ENCODE measurements at regions not wholly inside any gene's neighbourhood (a gene's known extent, or its start where the extent isn't known, plus 50 kb on each side); places are given as distances from the start of the nearest gene placed in this dataset.

DNA sequence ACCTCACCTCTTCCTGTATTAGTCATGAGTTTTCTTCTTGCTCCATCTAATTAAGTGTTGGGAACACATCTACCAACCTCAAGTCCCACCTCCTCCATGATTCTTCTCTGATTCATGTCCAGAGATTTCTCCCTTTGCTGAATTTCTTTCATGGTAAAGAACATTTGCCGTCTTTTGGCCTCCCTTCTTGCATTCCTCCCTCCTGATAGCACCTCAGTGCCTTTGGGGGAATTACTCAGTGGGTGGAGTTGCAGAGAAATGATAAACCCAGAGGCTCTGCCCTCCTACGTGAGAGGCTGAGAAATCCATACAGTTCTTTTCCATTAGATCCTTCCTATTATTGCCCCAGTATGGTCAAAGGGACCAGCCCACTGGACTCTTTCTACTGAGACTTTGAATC lies 651.9 kb downstream of the SLC4A3 start:
- peak; percentile 80 for DNase-seq (ENCODE audit: low read depth)
- in situ Hi-C loops (cut with HindIII; ENCODE audit: low pct_unique_long_range_greater_than_20kb, low sequenced_read_pairs), result no loop called here

DNA sequence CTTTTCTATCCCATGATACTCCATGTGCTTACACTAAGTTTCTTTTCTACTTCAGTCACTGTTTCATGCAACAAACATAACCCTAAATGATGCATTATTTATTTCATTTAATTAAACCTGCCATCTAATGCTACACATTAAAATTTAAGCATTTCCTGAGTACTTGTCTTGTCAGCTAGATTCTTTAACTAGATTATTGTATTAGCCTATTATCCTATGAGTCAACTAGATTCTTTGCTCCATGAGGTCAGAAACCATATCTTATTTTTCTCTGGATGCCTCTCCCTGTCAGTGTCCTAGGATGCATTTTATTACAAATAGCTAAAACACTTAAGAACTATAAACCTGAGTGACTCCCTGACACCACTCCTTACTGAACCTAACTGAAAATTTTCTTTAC lies 652.4 kb downstream of the SLC4A3 start:
- in situ Hi-C loops (cut with HindIII; ENCODE audit: low pct_unique_long_range_greater_than_20kb, low sequenced_read_pairs), result no loop called here
- peak; percentile 28 for DNase-seq (ENCODE audit: low read depth)

DNA sequence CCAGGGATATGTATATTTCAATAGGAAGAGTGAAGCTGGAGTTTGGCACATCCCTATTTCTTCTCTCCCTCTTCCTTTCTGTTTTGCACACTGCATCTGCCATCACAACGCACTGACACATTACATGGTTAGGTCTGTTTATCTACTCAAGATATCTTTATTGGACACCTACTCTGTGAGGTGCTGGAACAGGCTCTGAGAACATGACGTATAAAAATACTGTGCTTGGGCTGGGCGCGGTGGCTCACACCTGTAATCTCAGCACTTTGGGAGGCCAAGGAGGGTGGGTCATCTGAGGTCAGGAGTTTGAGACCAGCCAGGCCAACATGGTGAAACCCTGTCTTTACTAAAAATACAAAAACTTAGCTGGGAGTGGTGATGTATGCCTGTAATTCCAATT lies 653.3 kb downstream of the SLC4A3 start:
- in situ Hi-C loops (cut with HindIII; ENCODE audit: low pct_unique_long_range_greater_than_20kb, low sequenced_read_pairs), result no loop called here
- DNase-seq (ENCODE audit: low read depth), result no peak

DNA sequence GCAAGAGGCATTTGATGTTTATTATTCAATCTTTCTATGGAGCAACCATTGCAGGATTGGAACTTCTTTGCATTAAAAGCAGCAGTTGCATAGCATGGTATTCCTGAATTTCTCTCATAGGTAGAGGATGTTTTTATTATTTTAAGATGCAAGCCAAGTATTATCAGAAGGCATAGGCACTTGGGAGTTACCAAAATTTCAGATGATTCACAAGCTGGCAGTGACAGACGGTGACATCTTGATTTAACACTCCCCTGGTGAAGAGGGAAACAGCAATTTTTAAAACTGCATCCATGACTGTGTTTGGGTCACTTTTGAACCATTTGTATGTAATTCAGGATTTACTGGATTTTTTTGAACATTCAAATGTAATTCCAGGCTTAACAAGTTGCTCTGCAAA lies 654.3 kb downstream of the SLC4A3 start:
- DNase-seq (ENCODE audit: low read depth), result no peak
- in situ Hi-C loops (cut with HindIII; ENCODE audit: low pct_unique_long_range_greater_than_20kb, low sequenced_read_pairs), result no loop called here

DNA sequence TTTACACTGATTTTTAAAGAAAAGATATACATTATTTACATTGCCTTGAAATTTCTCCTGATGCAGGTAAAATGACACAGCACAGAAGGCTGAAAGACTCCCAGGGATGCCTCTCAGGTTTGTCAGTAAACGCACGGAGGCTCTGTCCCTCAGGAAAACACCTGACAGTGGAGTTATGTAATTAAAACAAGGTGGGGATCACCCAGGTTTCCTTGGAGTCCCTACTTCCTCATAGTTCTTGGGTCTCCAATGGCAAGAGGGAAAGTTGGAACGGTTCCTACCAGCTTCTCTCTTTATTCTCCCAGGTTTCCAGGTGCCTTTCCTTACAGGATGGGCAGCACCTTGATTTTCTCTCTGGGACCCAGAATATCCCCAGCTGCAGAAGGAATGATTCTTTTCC lies 654.8 kb downstream of the SLC4A3 start:
- DNase-seq (ENCODE audit: low read depth), result no peak
- in situ Hi-C loops (cut with HindIII; ENCODE audit: low pct_unique_long_range_greater_than_20kb, low sequenced_read_pairs), result no loop called here

DNA sequence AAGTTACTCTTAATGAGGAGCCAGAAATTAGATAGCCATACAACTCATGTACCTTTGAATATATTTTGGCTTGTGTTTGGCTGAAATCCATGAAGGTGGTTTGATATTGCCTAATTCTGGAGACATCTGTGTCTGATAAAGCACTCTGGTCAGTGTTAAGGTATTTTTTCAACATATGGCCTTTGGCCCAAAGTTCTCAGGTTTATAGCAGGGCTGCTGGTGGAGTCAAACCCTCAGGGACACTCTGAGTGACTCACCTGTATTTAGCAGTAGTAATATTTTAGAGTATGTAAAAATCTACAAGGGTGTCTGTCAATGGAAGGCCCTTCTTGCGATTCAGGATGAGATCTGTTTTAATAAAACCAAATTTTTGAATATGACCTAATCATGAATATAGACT lies 666.5 kb downstream of the SLC4A3 start:
- in situ Hi-C loops (cut with HindIII; ENCODE audit: low pct_unique_long_range_greater_than_20kb, low sequenced_read_pairs), result no loop called here

DNA sequence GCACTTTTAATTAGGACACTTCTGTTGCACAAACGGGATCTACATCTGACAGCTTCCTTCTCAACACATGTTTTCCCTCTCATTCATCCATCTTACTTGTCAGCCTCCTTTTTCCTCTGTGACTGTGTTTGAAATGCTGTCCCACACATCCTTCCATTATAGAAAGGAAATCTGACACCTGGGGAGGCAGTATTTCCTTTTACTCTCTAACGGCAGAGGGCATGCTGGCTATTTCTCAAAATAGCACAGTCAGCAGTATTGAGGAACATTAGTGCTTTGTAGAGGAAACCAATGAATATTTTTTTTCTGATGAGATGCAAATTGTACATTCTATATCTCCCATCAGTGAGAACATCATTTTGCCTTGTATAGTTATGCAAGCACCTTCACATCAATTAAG lies 668.7 kb downstream of the SLC4A3 start:
- in situ Hi-C loops (cut with HindIII; ENCODE audit: low pct_unique_long_range_greater_than_20kb, low sequenced_read_pairs), result no loop called here
- no peak for DNase-seq (ENCODE audit: low read depth)

More for the DNA sequence above, 666.5 kb downstream of the SLC4A3 start:
- DNase-seq (ENCODE audit: low read depth), result no peak

DNA sequence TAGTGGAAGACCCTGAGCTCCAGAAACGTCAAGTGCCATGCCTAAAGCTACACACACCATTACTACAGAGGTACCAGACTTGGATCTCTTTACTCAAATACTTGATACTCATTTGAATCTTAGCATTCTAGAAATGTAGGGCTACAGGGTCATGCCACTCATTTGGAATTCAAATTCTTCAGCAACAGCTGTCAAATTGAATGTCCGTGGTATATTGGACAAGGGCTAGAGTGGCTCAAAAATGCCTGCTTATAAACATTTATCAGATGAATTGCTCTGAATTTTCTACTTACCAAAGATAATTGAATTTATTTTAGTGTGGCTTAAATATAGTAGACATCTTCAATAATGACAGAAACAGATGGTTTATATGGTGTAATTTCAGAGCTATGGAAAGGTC lies 669.7 kb downstream of the SLC4A3 start:
- in situ Hi-C loops (cut with HindIII; ENCODE audit: low pct_unique_long_range_greater_than_20kb, low sequenced_read_pairs), result no loop called here
- DNase-seq (ENCODE audit: low read depth), result no peak

DNA sequence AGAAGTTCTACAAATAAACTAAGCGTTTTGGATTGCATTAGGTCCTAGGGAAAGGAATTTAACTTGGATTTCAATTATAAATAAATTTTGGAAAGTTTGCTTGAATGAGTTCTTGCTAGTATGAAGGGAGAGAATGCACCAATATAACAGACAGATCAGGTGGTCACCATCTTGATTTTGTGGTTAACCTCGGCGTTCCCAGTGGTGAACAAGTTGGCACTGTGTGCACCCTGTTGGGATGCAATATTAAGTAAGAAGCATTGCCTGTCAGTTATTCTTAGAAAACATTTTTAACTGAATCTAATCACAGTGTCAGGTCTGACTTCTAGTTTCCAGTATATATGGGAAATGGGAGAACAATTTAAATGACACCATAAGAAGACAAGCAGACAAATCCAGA lies 673.4 kb downstream of the SLC4A3 start:
- DNase-seq (ENCODE audit: low read depth), result no peak
- in situ Hi-C loops (cut with HindIII; ENCODE audit: low pct_unique_long_range_greater_than_20kb, low sequenced_read_pairs), result no loop called here

DNA sequence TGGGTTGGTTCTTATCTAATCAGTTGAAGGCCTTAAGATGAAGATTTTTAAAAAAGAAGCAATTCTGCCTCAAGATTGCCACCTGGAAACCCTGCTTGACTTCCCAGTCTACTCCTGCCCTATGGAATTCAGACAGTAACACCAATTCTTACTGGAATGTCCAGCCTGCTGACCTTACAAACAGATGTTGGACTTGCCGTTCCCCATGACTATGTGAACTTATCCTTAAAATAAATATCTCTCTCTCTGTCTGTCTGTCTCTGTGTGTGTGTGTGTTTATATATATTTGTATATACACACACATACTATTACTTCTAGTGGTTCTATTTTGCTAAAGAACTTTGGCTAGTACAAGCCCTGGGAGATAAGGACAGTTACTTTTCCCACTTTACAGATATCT lies 675.3 kb downstream of the SLC4A3 start:
- in situ Hi-C loops (cut with HindIII; ENCODE audit: low pct_unique_long_range_greater_than_20kb, low sequenced_read_pairs), result no loop called here
- DNase-seq (ENCODE audit: low read depth), result no peak

DNA sequence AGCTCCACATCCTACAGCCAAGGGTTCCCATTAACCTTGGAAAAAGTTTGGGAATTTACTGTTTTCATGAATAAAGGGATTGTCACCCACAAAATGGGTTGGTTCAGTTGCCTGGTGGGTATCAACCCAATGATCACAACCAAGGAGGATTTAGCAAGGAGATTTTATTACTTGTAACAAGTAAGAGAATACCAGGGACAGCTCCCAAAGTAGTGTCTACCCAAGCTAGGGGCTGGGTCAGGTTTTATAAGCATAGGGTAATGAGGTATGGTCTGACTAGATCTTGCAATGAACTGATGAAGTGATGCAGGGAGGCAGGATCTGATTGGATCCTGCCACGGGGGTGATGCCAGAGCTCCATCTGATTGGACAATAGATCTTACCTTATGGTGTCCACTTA lies 681.8 kb downstream of the SLC4A3 start:
- in situ Hi-C loops (cut with HindIII; ENCODE audit: low pct_unique_long_range_greater_than_20kb, low sequenced_read_pairs), result no loop called here
- DNase-seq (ENCODE audit: low read depth), result no peak

DNA sequence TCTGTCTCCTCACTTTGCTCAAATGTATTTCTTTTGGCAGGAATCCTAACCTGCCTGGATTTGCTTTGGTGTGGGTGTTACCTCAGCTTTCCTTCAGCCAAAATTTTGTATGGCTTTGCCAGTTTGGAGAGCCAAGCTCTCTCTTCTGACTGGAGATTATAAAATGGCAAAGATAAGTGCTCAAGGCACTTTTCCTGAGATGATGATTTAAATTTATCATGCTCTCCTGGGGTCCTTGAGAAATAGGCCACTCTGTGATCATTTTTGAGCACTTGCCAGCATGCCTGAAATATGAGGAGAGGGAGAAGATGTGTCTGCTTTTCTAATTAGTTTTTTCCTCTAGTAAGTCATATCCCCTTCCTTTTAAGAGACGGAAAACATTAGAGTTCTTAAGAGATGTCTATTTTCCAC lies 683.0 kb downstream of the SLC4A3 start:
- DNase-seq (ENCODE audit: low read depth), result no peak
- in situ Hi-C loops (cut with HindIII; ENCODE audit: low pct_unique_long_range_greater_than_20kb, low sequenced_read_pairs), result no loop called here

DNA sequence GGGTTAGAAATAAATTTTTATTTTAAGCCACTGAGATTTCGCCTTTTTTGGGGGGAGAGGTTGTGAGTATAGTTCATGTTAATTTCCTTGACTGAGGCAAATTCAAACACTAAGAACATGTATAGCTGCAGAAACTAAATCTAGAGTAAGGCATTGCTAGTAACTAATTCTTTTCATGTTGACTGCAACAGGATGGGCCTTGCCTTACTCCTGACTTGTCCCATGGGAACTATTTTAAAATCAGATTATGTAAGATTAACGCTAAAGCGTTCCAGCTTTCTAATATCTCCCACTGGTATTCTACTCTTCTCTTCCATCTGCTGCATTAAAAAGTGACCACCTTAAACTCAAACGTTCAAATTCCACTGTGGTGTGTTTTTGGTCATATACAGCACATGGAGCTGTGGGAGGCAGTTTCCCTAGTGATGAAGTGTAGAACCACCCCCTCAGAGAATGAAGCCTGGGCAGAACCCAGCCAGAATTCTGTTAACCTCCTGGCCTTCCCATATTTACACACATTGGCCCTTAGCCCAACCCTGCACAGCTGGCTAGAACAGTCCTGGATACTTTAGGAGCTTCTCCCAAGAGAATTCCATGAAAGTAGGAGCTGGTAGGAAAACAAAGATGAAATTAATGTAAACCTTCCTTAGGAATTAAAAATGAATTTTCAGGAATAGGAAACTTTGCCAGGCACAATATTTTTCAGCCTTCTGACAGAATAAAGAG lies 687.8 kb downstream of the SLC4A3 start:
- no peak for DNase-seq (ENCODE audit: low read depth)
- in situ Hi-C loops (cut with HindIII; ENCODE audit: low pct_unique_long_range_greater_than_20kb, low sequenced_read_pairs), result no loop called here

DNA sequence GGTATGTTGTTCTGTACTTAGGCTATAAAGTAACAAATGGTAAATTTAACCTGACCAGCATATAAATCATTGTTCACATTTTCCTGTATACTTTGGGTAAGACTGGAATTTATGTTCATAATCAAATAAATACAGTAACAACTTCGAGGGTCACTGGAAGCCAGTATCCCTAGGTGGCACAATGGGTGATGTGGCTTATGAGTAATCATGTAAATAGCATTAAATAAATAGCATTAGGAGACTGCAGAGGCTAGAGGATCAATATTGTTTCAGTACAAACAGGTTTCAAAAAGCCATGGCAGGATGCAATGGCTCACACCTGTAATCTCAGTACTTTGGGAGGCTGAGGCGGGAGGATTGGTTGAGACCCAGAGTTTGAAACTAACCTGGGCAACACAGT lies 690.6 kb downstream of the SLC4A3 start:
- DNase-seq (ENCODE audit: low read depth), result no peak
- in situ Hi-C loops (cut with HindIII; ENCODE audit: low pct_unique_long_range_greater_than_20kb, low sequenced_read_pairs), result no loop called here

DNA sequence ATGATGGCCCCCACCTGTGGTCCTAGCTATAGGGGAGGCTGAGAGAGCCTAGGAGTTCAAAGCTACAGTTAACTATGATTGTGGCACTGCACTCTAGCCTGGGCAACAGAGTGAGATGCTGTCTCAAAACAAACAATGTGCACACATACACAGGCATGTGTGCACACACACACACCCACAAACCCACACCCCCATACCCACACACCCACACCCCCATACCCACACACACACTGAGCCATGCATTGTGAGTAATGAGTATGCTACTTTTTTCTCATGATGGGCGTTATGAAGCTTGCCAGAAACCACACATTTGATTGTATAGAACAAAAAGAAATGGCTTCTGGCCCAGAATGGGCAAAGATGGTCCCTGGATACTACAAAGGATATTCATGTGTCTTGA lies 691.1 kb downstream of the SLC4A3 start:
- DNase-seq (ENCODE audit: low read depth), result no peak
- in situ Hi-C loops (cut with HindIII; ENCODE audit: low pct_unique_long_range_greater_than_20kb, low sequenced_read_pairs), result no loop called here

DNA sequence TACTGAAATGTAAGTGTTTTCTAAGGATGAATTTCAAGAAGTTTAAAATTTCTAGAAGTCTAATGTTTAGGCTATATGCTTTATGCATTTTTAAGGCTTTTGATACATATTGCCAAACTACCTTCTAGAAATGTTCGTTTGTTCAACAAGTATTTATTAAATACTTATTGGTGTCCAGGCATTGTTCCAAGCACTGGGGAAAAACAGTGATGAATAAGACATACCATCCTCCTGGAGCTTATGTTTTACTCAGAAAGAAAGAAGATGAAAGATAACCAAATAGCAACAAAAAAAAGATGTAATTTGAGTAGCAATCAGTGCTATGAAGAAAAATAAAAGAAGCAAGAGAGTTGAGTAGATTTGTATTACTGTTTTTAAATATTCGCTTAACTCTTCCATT lies 692.9 kb downstream of the SLC4A3 start:
- no peak for DNase-seq (ENCODE audit: low read depth)

DNA sequence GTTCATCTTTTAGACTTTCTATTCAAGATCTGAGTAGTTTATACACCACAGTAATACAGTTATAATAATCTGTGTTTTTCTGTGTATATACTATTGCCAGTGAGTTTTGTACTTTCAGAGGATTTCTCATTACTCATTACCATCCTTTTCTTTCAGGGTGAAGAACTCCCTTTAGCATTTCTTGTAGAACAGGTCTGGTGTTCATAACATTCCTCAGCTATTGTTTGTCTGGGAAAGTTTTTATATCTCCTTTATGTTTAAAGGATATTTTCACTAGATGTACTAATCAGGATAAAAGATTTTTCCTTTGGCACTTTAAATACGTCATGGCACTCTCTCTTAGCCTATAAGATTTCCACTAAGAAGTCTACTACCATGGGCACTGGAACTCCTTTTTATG lies 705.5 kb downstream of the SLC4A3 start:
- in situ Hi-C loops (cut with HindIII; ENCODE audit: low pct_unique_long_range_greater_than_20kb, low sequenced_read_pairs), result no loop called here
- no peak for DNase-seq (ENCODE audit: low read depth)

More for the DNA sequence above, 692.9 kb downstream of the SLC4A3 start:
- in situ Hi-C loops (cut with HindIII; ENCODE audit: low pct_unique_long_range_greater_than_20kb, low sequenced_read_pairs), result no loop called here

DNA sequence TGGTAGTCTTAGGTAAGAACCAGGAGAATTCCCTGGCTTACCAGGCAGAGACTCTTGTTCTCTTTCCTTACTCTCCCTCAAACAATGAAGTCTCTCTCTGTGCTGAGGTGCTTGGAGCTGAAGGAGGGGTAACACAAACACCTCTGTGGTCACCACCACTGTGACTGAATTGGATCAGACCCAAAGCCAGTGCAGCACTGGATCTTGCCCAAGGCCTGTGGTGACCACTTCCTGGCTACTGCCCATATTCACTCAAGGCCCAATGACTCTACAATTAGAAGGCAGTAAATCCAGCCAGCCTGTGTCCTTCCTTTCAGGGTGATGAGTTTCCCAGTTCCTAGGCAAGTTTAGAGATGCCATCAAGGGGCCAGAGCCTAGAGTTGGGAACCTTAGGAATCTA lies 706.8 kb downstream of the SLC4A3 start:
- no peak for DNase-seq (ENCODE audit: low read depth)
- in situ Hi-C loops (cut with HindIII; ENCODE audit: low pct_unique_long_range_greater_than_20kb, low sequenced_read_pairs), result no loop called here

DNA sequence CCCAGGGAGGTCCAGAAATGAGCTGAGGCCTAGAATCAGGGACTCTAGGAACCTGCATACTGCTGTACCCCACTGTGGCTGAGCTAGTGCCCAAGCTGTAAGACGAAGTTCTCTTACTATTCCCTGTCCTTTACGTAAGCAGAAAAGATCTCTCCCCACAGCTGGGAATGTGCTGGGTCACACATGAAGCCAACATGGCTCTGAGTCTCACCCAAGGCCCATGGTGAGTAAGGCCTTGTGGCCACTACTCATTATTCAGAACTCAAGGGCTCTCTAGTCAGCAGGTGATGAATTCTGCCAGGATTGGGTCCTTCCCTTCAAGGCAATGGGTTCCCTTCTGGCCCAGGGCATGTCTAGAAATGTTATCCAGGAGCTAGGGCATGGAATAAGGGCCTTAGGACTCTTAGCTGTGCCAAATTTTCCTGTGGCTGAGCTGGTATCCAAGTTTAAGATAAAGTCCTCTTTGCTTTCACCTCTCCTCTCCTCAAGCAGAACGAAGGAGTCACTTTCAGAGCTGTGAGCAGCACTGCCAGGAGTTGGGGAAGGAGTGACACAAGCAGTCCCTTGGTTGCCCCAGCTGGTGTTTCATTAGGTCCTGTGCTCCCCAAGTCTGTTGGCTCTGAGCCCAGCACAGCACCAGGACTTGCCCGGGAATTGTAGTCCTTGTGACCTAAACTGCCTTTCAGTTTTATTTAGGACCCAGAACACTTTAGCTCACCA lies 707.6 kb downstream of the SLC4A3 start:
- DNase-seq (ENCODE audit: low read depth), result no peak
- in situ Hi-C loops (cut with HindIII; ENCODE audit: low pct_unique_long_range_greater_than_20kb, low sequenced_read_pairs), result no loop called here

DNA sequence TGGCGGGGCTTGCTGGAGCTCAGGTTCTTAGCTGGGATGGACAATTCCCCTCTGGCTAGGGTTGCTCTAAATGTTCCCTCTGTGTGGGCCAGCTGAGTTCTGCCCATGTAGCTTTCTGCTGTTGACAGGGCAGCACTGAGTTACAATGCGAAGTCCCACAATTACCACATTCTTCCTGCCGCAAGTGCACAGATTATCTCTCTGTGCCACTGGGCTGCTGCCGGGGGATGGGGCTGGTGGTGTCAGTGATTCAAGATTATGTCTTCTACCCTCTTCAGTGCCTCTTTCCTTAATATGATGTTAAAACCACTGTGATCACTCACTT lies 708.1 kb downstream of the SLC4A3 start:
- no peak for DNase-seq (ENCODE audit: low read depth)
- in situ Hi-C loops (cut with HindIII; ENCODE audit: low pct_unique_long_range_greater_than_20kb, low sequenced_read_pairs), result no loop called here
